Renal pelvis (tissue), 1 donor: ENCODE measurements at regions not wholly inside any gene's neighbourhood (a gene's known extent, or its start where the extent isn't known, plus 50 kb on each side); places are given as distances from the start of the nearest gene placed in this dataset.

Experiments
- DNase-seq: peaks from one replicate; pipeline ENCODE4 v3.0.0-alpha.2; 2013

- DNase-seq, result no peak
These were observed 321.8 kb downstream of the TEX29 start for GRCh38 chr13:111642156-111642767.

- no peak for DNase-seq
These were observed 324.3 kb downstream of the TEX29 start for GRCh38 chr13:111644750-111645149.

- no peak for DNase-seq
These were observed 324.8 kb downstream of the TEX29 start for GRCh38 chr13:111645198-111645597.

GRCh38 chr13:111645598-111646455, 325.4 kb downstream of the TEX29 start:
- no peak for DNase-seq

GRCh38 chr13:111646456-111646855, 326.0 kb downstream of the TEX29 start:
- DNase-seq, result no peak

GRCh38 chr13:111648885-111649284, 328.4 kb downstream of the TEX29 start:
- no peak for DNase-seq

- DNase-seq, result no peak
These were observed 330.2 kb downstream of the TEX29 start for GRCh38 chr13:111650626-111651025.

GRCh38 chr13:111652676-111653075, 332.2 kb downstream of the TEX29 start:
- DNase-seq, result no peak

GRCh38 chr13:111654531-111654930, 334.1 kb downstream of the TEX29 start:
- no peak for DNase-seq

- no peak for DNase-seq
These were observed 336.0 kb downstream of the TEX29 start for GRCh38 chr13:111656439-111656838.

GRCh38 chr13:111657013-111657412, 336.6 kb downstream of the TEX29 start:
- no peak for DNase-seq

- DNase-seq, result peak; percentile 26
These were observed 338.0 kb downstream of the TEX29 start for GRCh38 chr13:111658145-111659100.

- DNase-seq, result no peak
These were observed 338.9 kb downstream of the TEX29 start for GRCh38 chr13:111659219-111659775.

- no peak for DNase-seq
These were observed 339.4 kb downstream of the TEX29 start for GRCh38 chr13:111659842-111660241.

- no peak for DNase-seq
These were observed 340.6 kb downstream of the TEX29 start for GRCh38 chr13:111661052-111661451.

GRCh38 chr13:111661776-111662175, 341.3 kb downstream of the TEX29 start:
- no peak for DNase-seq

GRCh38 chr13:111662451-111662850, 342.0 kb downstream of the TEX29 start:
- no peak for DNase-seq

GRCh38 chr13:111662895-111663294, 342.5 kb downstream of the TEX29 start:
- DNase-seq, result no peak

GRCh38 chr13:111663505-111663904, 343.1 kb downstream of the TEX29 start:
- no peak for DNase-seq

- DNase-seq, result peak; percentile 46
These were observed 343.5 kb downstream of the TEX29 start for GRCh38 chr13:111663953-111664421.

GRCh38 chr13:111664696-111665095, 344.3 kb downstream of the TEX29 start:
- no peak for DNase-seq

- no peak for DNase-seq
These were observed 345.3 kb downstream of the TEX29 start for GRCh38 chr13:111665691-111666095.
